GM23338 (cell line): ENCODE measurements at regions not wholly inside any gene's neighbourhood (a gene's known extent, or its start where the extent isn't known, plus 50 kb on each side); places are given as distances from the start of the nearest gene placed in this dataset.

Experiments
- ATAC-seq: fragments of 200-7000 bp; cut with Tn5 transposase; 3 replicates; pipeline ENCODE4 v1.9.1; 2020
- DNase-seq: peaks from one replicate; pipeline ENCODE4 v3.0.0-alpha.2; 2015; ENCODE audit warnings: low spot score
- H2AFZ ChIP-seq: fragments of 200-600 bp; sonication (generic); 2 replicates; pipeline ENCODE4 v1.8.0; 2016; ENCODE audit warnings: antibody characterized with exemption, mild to moderate bottlenecking, moderate library complexity
- H3F3A ChIP-seq: fragments of 200-600 bp; sonication (generic); replicated peaks from 2 replicates; pipeline ENCODE4 v1.8.0; 2017; ENCODE audit warnings: antibody characterized with exemption, mixed run types, low read depth
- H3K27ac ChIP-seq: fragments of 200-600 bp; sonication (generic); 2 replicates; pipeline ENCODE4 v1.6.1; 2016; ENCODE audit warnings: low read depth
- H3K27me3 ChIP-seq: fragments of 200-600 bp; sonication (generic); 2 replicates; pipeline ENCODE4 v1.8.0; 2016; ENCODE audit warnings: mild to moderate bottlenecking, mixed run types, moderate library complexity; ENCODE audit not compliant: insufficient read depth
- H3K36me3 ChIP-seq: fragments of 200-600 bp; sonication (generic); 2 replicates; pipeline ENCODE4 v1.8.0; 2016; ENCODE audit warnings: mild to moderate bottlenecking; ENCODE audit not compliant: insufficient read depth
- H3K4me1 ChIP-seq: fragments of 200-600 bp; sonication (generic); 2 replicates; pipeline ENCODE4 v1.8.0; 2016; ENCODE audit warnings: mild to moderate bottlenecking, moderate library complexity; ENCODE audit not compliant: insufficient read depth
- H3K4me2 ChIP-seq: fragments of 200-600 bp; sonication (generic); 2 replicates; pipeline ENCODE4 v1.7.1; 2017; ENCODE audit warnings: mixed run types
- H3K4me3 ChIP-seq: fragments of 200-600 bp; sonication (generic); 2 replicates; pipeline ENCODE4 v1.6.1; 2016; ENCODE audit warnings: mixed run types
- H3K79me2 ChIP-seq: fragments of 200-600 bp; sonication (generic); replicated peaks from 2 replicates; pipeline ENCODE4 v1.8.0; 2017; ENCODE audit warnings: mild to moderate bottlenecking; ENCODE audit not compliant: insufficient read depth
- H3K9me2 ChIP-seq: fragments of 200-600 bp; sonication (generic); 2 replicates; pipeline ENCODE4 v1.8.0; 2017; ENCODE audit not compliant: insufficient read depth
- H4K20me1 ChIP-seq: fragments of 200-600 bp; sonication (generic); replicated peaks from 2 replicates; pipeline ENCODE4 v1.8.0; 2017; ENCODE audit warnings: mild to moderate bottlenecking; ENCODE audit not compliant: insufficient read depth
- H3K27ac Mint-ChIP-seq: 2 replicates; pipeline ENCODE4 v1.8.0; 2020; ENCODE audit warnings: inconsistent platforms, mild to moderate bottlenecking, moderate library complexity, mixed read lengths
- H3K27me3 Mint-ChIP-seq: 3 replicates; pipeline ENCODE4 v1.8.0; 2022; ENCODE audit warnings: low read depth, mild to moderate bottlenecking, moderate library complexity, mixed read lengths, inconsistent platforms; ENCODE audit not compliant: insufficient read depth, poor library complexity
- H3K36me3 Mint-ChIP-seq: 3 replicates; pipeline ENCODE4 v1.8.0; 2021; ENCODE audit warnings: low read depth, mild to moderate bottlenecking, inconsistent platforms, moderate library complexity, mixed read lengths
- H3K4me1 Mint-ChIP-seq: 3 replicates; pipeline ENCODE4 v1.8.0; 2020; ENCODE audit warnings: mild to moderate bottlenecking, inconsistent platforms, mixed read lengths
- H3K4me3 Mint-ChIP-seq: 3 replicates; pipeline ENCODE4 v1.8.0; 2021; ENCODE audit warnings: moderate library complexity, mild to moderate bottlenecking, inconsistent platforms, mixed read lengths
- H3K9me3 Mint-ChIP-seq: 3 replicates; pipeline ENCODE4 v1.8.0; 2020; ENCODE audit warnings: moderate library complexity, mild to moderate bottlenecking, inconsistent platforms, mixed read lengths
- CREB1 ChIP-seq: fragments of 250-450 bp; sonication (Bioruptor Pico); IDR thresholded peaks from 2 replicates; pipeline ENCODE4 v1.5.0; 2020; ENCODE audit warnings: low read depth, mild to moderate bottlenecking, moderate library complexity
- EZH2 ChIP-seq: fragments of 200-600 bp; sonication (generic); IDR thresholded peaks from one replicate; pipeline ENCODE4 v1.8.0; 2017; ENCODE audit warnings: antibody characterized with exemption, mild to moderate bottlenecking, low read depth; ENCODE audit not compliant: unreplicated experiment
- EZH2phosphoT487 ChIP-seq: fragments of 200-600 bp; sonication (generic); IDR thresholded peaks from one replicate; pipeline ENCODE4 v1.8.1; 2018; ENCODE audit warnings: antibody characterized with exemption; ENCODE audit not compliant: unreplicated experiment
- JUNB ChIP-seq: IDR thresholded peaks from one replicate; pipeline ENCODE4 v1.6.1; 2016; ENCODE audit warnings: antibody characterized with exemption; ENCODE audit not compliant: unreplicated experiment
- NANOG ChIP-seq: IDR thresholded peaks from 2 replicates; pipeline ENCODE4 v1.6.1; 2016; ENCODE audit warnings: antibody characterized with exemption, borderline replicate concordance
- POLR2AphosphoS5 ChIP-seq: IDR thresholded peaks from 2 replicates; pipeline ENCODE4 v1.6.1; 2016; ENCODE audit warnings: antibody characterized with exemption, low read depth
- STAT1 ChIP-seq: IDR thresholded peaks from one replicate; pipeline ENCODE4 v1.6.1; 2016; ENCODE audit warnings: antibody characterized with exemption; ENCODE audit not compliant: unreplicated experiment
- ZNF114 ChIP-seq: fragments of 250-450 bp; sonication (Bioruptor Pico); IDR thresholded peaks from 2 replicates; pipeline ENCODE4 v1.5.0; 2020; ENCODE audit warnings: mild to moderate bottlenecking, moderate library complexity
- ZNF331 ChIP-seq: fragments of 250-450 bp; sonication (Bioruptor Pico); IDR thresholded peaks from 2 replicates; pipeline ENCODE4 v1.5.0; 2020; ENCODE audit warnings: low read depth, mild to moderate bottlenecking, moderate library complexity
- TF ChIP-seq, protein P1 (sequence below): fragments of 250-450 bp; sonication (Bioruptor Pico); IDR thresholded peaks from 2 replicates; pipeline ENCODE4 v1.5.0; 2020; ENCODE audit warnings: mild to moderate bottlenecking, moderate library complexity
- TF ChIP-seq, protein P2 (sequence below): IDR thresholded peaks from one replicate; pipeline ENCODE4 v1.6.1; 2018; ENCODE audit warnings: antibody characterized with exemption; ENCODE audit not compliant: unreplicated experiment
- TF ChIP-seq, protein P3 (sequence below), 2 experiments: fragments of 200-600 bp in 1 of 2; sonication (generic) in 1 of 2; conservative IDR thresholded peaks; 2 replicates each; pipeline versions ENCODE4 v1.5.1 to v1.6.1; 2016 to 2017; ENCODE audit warnings: antibody characterized with exemption in 2 of 2, low read depth in 2 of 2, mild to moderate bottlenecking in 2 of 2, moderate library complexity in 1 of 2
- TF ChIP-seq, protein P4 (sequence below): IDR thresholded peaks from 2 replicates; pipeline ENCODE4 v1.6.1; 2016; ENCODE audit warnings: antibody characterized with exemption

DNA sequence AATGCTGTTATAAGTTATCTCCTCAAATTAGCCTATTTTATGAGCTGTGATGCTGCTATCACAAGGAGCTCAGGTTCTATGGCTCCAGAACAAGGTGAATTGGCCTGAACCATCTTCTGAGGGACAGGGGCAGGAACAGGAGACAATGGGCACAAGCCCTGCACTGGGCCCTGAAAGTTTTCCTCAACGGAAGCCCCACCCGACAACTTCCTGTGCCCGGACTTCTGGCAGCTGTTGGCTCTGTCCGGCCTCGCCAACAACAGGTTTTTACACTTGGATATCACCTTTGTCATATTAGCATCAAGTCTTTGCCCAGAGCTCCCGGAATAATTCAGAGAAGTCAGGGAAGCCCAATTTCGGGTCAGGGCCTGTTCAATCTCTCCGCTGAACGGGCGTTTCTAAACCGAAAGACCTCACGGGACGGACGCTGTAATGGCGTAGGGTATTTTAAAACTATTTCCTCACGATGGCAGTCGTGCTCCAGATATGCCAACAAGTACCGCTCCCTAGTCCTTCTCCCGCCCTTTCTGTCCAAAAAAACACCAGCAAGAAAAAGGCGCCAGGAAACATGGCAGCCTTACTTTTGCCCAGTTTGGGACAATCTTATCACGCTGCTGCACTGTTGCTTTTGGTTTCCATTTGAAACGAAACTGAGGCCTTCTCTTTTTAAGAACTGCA is 201.0 kb upstream of the STK26 start:
- peaks cover 14% of the 10 kb centered on the region; the same call in 2 of the 3 replicates for H3K4me1 Mint-ChIP-seq
- peaks cover 5% of the 10 kb centered on the region for H3K9me3 Mint-ChIP-seq
- peaks cover 89% of the 10 kb centered on the region for H3K36me3 Mint-ChIP-seq
- H3F3A ChIP-seq = no peaks in the 10 kb centered on the region
- H3K36me3 ChIP-seq = peaks cover 15% of the 10 kb centered on the region
- peaks cover 92% of the 10 kb centered on the region for H3K79me2 ChIP-seq
- H3K27ac Mint-ChIP-seq = no peak overlapping the region
- H3K27me3 ChIP-seq = no peaks in the 10 kb centered on the region
- H3K4me3 Mint-ChIP-seq = no peak overlapping the region
- H3K9me2 ChIP-seq = no peaks in the 10 kb centered on the region
- H2AFZ ChIP-seq = no peak overlapping the region
- TF ChIP-seq JUNB (no peak), EZH2 (no peak), ZNF331 (no peak), NANOG (no peak), CREB1 (no peak), ZNF114 (CRISPR knock-in tag) (no peak), POLR2AphosphoS5 (no peak), EZH2phosphoT487 (no peak), STAT1 (no peak)
- TF ChIP-seq, protein P1, sequence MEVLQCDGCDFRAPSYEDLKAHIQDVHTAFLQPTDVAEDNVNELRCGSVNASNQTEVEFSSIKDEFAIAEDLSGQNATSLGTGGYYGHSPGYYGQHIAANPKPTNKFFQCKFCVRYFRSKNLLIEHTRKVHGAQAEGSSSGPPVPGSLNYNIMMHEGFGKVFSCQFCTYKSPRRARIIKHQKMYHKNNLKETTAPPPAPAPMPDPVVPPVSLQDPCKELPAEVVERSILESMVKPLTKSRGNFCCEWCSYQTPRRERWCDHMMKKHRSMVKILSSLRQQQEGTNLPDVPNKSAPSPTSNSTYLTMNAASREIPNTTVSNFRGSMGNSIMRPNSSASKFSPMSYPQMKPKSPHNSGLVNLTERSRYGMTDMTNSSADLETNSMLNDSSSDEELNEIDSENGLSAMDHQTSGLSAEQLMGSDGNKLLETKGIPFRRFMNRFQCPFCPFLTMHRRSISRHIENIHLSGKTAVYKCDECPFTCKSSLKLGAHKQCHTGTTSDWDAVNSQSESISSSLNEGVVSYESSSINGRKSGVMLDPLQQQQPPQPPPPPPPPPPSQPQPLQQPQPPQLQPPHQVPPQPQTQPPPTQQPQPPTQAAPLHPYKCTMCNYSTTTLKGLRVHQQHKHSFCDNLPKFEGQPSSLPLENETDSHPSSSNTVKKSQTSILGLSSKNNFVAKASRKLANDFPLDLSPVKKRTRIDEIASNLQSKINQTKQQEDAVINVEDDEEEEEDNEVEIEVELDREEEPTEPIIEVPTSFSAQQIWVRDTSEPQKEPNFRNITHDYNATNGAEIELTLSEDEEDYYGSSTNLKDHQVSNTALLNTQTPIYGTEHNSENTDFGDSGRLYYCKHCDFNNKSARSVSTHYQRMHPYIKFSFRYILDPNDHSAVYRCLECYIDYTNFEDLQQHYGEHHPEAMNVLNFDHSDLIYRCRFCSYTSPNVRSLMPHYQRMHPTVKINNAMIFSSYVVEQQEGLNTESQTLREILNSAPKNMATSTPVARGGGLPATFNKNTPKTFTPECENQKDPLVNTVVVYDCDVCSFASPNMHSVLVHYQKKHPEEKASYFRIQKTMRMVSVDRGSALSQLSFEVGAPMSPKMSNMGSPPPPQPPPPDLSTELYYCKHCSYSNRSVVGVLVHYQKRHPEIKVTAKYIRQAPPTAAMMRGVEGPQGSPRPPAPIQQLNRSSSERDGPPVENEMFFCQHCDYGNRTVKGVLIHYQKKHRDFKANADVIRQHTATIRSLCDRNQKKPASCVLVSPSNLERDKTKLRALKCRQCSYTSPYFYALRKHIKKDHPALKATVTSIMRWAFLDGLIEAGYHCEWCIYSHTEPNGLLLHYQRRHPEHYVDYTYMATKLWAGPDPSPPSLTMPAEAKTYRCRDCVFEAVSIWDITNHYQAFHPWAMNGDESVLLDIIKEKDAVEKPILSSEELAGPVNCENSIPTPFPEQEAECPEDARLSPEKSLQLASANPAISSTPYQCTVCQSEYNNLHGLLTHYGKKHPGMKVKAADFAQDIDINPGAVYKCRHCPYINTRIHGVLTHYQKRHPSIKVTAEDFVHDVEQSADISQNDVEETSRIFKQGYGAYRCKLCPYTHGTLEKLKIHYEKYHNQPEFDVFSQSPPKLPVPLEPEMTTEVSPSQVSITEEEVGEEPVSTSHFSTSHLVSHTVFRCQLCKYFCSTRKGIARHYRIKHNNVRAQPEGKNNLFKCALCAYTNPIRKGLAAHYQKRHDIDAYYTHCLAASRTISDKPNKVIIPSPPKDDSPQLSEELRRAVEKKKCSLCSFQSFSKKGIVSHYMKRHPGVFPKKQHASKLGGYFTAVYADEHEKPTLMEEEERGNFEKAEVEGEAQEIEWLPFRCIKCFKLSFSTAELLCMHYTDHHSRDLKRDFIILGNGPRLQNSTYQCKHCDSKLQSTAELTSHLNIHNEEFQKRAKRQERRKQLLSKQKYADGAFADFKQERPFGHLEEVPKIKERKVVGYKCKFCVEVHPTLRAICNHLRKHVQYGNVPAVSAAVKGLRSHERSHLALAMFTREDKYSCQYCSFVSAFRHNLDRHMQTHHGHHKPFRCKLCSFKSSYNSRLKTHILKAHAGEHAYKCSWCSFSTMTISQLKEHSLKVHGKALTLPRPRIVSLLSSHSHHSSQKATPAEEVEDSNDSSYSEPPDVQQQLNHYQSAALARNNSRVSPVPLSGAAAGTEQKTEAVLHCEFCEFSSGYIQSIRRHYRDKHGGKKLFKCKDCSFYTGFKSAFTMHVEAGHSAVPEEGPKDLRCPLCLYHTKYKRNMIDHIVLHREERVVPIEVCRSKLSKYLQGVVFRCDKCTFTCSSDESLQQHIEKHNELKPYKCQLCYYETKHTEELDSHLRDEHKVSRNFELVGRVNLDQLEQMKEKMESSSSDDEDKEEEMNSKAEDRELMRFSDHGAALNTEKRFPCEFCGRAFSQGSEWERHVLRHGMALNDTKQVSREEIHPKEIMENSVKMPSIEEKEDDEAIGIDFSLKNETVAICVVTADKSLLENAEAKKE = no peak
- TF ChIP-seq, protein P2, sequence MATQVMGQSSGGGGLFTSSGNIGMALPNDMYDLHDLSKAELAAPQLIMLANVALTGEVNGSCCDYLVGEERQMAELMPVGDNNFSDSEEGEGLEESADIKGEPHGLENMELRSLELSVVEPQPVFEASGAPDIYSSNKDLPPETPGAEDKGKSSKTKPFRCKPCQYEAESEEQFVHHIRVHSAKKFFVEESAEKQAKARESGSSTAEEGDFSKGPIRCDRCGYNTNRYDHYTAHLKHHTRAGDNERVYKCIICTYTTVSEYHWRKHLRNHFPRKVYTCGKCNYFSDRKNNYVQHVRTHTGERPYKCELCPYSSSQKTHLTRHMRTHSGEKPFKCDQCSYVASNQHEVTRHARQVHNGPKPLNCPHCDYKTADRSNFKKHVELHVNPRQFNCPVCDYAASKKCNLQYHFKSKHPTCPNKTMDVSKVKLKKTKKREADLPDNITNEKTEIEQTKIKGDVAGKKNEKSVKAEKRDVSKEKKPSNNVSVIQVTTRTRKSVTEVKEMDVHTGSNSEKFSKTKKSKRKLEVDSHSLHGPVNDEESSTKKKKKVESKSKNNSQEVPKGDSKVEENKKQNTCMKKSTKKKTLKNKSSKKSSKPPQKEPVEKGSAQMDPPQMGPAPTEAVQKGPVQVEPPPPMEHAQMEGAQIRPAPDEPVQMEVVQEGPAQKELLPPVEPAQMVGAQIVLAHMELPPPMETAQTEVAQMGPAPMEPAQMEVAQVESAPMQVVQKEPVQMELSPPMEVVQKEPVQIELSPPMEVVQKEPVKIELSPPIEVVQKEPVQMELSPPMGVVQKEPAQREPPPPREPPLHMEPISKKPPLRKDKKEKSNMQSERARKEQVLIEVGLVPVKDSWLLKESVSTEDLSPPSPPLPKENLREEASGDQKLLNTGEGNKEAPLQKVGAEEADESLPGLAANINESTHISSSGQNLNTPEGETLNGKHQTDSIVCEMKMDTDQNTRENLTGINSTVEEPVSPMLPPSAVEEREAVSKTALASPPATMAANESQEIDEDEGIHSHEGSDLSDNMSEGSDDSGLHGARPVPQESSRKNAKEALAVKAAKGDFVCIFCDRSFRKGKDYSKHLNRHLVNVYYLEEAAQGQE = no peak
- TF ChIP-seq, protein P3, sequence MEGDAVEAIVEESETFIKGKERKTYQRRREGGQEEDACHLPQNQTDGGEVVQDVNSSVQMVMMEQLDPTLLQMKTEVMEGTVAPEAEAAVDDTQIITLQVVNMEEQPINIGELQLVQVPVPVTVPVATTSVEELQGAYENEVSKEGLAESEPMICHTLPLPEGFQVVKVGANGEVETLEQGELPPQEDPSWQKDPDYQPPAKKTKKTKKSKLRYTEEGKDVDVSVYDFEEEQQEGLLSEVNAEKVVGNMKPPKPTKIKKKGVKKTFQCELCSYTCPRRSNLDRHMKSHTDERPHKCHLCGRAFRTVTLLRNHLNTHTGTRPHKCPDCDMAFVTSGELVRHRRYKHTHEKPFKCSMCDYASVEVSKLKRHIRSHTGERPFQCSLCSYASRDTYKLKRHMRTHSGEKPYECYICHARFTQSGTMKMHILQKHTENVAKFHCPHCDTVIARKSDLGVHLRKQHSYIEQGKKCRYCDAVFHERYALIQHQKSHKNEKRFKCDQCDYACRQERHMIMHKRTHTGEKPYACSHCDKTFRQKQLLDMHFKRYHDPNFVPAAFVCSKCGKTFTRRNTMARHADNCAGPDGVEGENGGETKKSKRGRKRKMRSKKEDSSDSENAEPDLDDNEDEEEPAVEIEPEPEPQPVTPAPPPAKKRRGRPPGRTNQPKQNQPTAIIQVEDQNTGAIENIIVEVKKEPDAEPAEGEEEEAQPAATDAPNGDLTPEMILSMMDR (conservative IDR thresholded peaks at IDR 0.05; ENCODE audit: low read depth in 2 of 2) = no peak
- TF ChIP-seq, protein P4, sequence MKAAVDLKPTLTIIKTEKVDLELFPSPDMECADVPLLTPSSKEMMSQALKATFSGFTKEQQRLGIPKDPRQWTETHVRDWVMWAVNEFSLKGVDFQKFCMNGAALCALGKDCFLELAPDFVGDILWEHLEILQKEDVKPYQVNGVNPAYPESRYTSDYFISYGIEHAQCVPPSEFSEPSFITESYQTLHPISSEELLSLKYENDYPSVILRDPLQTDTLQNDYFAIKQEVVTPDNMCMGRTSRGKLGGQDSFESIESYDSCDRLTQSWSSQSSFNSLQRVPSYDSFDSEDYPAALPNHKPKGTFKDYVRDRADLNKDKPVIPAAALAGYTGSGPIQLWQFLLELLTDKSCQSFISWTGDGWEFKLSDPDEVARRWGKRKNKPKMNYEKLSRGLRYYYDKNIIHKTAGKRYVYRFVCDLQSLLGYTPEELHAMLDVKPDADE = no peak
- H3K27me3 Mint-ChIP-seq = peaks cover 1% of the 10 kb centered on the region
- DNase-seq (no peak), ATAC-seq (no peak)
- no peak overlapping the region for H3K27ac ChIP-seq
- peaks cover 27% of the 10 kb centered on the region for H4K20me1 ChIP-seq
- no peak overlapping the region for H3K4me3 ChIP-seq
- no peak overlapping the region for H3K4me2 ChIP-seq
- peaks cover 9% of the 10 kb centered on the region; the same call in 1 of the 2 replicates for H3K4me1 ChIP-seq
